ENCODE measurements at regions not wholly inside any gene's neighbourhood (a gene's known extent, or its start where the extent isn't known, plus 50 kb on each side); places are given as distances from the start of the nearest gene placed in this dataset.
"Not testable (repeated sequence)": the region's sequence is repeated elsewhere in the genome, so short reads cannot be mapped to it uniquely, and the experiment has no call there.

DNA sequence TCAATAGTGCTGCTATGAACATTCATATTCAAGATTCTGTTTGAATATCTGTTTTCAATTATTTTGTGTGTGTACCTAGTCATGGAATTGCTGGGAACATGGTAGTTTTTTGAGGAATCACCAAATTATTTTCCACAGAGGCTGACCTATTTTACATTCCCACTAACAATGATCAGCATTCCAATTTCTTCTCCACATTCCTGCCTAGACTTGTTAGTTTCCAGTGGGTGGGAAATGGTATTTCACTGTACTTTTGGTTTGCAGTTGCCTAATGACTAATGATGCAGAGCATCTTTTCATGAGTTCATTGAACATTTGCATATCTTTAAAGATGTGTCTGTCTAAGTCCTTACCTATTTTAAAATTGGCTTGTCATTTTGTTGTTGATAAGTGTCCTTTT is 1182.6 kb upstream of the B3GALT2 start:
- DNase-seq = peak; percentile 81

DNA sequence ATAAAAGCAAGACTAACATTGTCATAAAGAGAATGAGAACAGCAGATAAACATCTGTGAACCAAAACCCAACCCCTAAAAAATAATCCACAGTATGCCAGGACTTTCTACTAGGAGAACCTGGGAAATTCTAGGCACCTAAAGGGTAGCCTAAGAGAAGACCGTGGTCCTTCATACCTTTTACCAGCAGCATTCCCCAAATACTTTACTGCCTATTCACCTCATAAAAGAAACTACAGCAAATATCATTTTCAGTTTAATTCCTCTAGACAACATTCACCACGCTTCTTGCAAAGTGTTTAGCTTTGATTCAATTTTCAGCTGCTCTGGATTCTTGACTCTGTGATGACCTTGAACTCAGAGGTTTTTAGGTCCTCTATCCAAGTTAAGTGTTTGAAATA is 1180.7 kb upstream of the B3GALT2 start:
- DNase-seq = no peak

DNA sequence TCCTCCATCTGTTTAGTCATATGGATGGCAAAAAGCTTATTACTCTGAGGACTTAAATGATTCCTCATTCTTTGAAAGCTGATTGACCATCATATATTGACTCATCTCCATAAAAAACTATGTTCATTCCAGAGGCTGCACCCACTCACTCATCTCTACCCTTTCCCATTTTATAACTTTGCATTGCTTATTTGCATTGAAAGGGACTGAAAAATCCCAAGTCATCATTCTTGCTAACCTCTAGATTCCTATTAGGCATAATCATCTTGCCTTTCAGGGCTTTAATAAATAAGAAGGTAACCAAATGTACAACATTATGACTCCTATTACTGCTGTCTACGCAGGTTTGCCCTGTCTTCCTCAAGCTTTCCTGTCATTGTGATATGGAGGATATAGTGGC is 1180.3 kb upstream of the B3GALT2 start:
- DNase-seq = peak; percentile 46

DNA sequence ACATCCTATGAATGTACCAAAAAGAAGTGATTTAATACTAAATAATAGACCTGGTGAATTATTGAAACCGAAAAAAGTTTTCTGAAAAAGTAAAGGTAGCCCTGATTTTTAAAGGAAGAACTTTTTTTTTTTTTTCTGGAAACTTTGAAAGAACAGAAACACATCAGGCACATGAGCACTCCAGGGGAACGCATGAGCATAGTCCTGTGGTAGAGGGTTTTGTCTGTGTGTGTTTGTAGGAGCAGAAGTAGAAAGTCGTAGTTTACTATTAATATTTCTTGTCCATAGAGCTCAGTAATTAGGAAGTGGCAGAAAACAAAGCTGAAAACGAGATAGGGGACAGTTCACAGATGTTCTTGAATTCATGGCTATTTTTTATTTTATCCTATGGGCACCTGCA is 1175.9 kb upstream of the B3GALT2 start:
- no peak for DNase-seq

DNA sequence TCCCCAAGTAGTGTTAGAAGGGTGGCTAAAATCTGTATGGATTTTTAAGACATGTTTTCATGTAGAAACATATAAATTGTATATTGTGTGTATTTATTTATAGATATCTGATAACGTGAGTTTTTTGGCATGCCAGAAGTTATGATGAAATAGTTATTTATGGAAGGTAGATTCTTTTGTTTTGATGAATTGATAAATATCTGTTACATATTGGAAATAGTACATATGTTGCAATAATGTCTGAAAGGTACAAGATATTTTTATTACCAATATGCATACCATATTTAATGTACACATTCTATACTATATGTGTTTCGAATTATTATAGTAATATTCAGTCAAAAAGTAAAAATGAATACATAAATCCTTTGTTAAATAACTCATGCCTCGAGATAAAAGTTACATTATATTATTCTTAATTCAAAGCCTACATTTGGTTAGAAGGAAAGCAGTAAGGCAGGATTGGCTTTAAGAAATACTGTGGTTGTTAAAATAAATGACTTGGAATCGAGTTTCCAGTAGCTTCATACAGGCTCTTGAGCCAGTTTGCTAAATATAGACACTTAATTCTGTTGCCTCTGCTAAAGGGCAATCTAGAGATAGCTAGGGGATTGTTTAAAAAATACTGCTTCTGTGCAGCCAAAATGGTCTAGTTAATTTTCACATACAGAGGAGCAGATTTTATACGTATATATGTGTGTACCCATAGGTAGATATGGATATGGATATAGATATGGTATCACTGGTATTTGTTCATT is 1175.1 kb upstream of the B3GALT2 start:
- DNase-seq = no peak

DNA sequence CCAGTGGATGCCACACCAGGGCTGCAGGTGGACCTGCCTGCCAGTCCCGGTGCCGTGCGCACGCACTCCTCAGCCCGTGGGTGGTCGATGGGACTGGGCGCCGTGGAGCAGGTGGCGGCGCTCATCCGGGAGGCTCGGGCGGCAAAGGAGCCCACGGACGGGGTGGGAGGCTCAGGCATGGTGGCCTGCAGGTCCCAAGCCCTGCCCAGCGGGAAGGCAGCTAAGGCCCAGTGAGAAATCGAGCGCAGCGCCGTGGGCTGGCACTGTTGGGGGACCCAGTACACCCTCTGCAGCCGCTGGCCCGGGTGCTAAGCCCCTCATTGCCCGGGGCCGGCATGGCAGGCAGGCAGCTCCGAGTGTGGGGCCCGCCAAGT is 1171.8 kb upstream of the B3GALT2 start:
- no peak for DNase-seq

DNA sequence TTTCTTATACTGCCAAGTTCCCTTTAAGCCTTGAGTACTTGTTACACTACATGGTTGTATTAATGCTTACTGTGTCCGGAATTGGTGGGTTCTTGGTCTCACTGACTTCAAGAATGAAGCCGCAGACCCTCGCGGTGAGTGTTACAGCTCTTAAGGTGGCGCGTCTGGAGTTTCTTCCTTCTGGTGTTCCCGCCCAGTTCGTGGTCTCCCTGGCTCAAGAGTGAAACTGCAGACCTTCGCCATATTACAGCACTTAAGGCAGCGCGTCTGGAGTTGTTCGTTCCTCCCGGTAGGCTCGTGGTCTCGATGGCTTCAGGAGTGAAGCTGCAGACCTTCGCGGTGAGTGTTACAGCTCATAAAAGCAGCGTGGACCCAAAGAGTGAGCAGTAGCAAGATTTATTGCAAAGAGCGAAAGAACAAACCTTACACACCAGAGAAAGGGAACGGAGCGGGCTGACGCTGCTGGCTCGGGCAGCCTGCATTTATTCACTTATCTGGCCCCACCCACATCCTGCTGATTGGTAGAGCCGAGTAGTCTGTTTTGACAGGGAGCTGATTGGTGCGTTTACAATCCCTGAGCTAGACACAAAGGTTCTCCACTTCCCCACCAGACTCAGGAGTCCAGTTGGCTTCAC is 1171.3 kb upstream of the B3GALT2 start:
- DNase-seq = not testable (repeated sequence)

DNA sequence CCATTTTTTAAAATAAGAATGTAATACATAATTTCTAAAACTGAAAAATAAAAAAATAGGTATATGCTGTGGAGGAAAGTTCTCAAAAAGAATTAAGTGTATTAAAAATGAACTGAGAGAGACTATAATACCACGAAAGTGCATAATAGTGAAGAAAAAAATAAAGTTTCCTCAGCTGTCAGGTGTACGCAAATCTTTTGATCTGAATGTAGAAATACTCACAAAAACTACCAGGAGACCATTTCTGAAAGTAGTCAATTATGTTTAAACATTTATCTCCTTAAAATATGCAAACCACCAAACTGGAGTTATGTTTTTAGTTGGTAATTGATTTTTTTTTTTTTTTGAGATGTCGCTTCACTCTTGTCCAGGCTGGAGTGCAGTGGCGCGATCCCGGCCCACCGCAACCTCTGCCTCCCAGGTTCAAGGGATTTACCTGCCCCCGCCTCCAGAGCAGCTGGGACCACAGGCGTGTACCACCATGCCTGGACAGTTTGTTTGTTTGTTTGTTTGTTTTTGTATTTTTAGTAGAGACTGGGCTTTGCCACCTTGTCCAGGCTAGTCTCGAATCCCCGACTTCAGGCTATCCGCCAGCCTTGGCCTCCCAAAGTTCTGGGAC is 1169.2 kb upstream of the B3GALT2 start:
- DNase-seq = no peak

DNA sequence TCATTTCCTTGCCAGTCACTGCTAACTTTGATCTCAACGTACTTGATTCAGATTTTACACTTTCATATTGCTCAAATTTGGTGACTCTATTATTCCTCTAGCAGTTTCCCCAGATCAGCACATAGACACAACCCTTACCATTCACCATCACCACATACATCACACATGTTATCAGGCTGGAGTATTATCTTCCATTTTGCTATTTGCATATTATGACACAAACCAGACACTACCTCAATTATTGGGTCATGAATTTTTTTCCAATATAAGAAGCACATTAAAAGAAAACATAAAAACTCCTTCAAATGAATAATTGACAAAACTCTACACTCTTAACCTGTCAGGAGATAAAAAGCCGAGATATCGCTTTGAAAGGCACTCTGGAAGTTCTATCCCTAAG is 1166.7 kb upstream of the B3GALT2 start:
- no peak for DNase-seq

DNA sequence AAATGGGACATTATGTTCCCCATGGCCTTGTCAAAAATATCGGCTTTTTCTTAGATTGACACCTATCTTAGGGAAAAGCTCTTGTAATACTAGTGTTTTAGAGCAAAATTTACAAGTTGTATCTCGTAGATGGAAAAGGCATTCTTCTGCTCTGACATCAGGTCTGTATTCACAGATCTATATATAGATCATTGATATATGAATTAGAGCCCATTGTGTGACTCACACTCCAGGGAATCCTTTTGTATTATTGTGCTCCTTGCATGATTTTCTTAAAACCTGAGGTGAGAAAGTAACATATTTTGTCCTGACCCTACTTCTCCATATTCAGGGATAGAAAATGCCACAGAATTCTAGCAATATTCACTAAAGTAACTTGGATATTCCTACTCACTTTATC is 1160.8 kb upstream of the B3GALT2 start:
- peak; percentile 39 for DNase-seq

DNA sequence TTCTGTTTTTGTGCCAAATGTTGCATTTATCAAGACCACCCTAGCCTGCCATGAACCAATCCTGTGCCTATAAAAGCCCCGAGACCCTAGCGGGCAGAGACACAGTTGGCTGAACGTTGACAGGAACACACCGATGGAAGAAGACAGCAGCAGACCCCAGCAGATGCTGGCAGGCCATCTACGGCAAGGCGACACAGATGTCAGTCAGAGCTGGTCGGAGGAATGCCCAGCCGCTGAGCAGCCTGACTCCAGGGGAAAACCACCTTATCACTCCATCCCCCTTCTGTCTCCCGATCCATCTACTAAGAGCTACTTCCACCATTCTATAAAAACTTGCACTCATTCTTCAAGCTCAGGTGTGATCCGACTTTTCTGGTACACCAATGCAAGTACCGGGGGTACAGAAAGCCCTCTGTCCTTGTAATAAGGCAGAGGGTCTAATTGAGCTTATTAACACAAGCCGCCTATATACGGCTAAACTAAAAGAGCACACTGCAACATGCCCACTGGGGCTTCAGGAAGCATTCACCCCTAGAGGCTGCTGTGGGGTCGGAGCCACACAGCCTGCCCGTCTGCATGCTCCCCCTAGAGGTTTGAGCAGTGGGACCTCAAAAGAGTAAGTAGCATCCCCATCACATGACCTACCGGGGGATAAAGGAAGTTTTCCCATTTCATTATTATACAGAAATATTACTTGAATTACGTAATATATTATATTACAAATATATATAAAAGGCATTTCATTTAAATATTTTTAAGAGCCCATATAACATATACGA is 1156.3 kb upstream of the B3GALT2 start:
- DNase-seq = no peak

DNA sequence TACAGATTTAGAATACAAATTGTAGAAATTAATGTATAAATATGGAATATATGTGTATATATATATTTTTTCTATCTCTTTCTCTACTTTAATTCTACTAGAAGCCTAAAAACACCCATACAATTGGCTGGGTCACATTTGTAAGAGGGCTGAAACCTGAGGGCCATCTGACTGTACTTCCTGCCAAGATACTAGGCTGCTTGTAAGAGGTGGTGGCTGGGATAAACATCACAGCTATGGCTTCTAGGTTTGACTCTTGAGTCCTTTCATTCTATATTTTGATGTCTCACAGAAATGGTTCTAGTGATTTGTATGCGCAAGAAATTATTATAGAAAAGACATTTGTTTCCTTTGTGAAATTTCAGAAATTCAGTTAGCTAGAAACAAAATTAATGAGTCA is 1155.2 kb upstream of the B3GALT2 start:
- DNase-seq = no peak

DNA sequence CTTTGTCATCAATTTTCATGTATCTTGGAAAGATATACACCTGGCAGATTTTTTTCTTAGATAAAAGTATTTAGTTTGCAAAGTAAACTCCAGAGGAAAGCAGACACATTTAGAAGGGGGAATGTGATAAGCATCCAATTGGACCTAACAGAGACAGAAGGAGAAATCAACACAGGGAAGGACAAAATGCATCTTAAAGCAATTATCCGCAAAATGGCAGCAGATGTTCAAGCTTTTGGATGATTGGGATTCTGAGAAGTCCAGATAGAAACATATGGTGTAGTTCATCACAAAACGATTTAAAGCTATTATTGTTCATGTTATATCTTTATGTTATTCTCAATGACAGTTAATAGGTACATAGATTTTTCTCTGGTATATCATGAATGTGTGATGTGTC is 1153.1 kb upstream of the B3GALT2 start:
- no peak for DNase-seq

DNA sequence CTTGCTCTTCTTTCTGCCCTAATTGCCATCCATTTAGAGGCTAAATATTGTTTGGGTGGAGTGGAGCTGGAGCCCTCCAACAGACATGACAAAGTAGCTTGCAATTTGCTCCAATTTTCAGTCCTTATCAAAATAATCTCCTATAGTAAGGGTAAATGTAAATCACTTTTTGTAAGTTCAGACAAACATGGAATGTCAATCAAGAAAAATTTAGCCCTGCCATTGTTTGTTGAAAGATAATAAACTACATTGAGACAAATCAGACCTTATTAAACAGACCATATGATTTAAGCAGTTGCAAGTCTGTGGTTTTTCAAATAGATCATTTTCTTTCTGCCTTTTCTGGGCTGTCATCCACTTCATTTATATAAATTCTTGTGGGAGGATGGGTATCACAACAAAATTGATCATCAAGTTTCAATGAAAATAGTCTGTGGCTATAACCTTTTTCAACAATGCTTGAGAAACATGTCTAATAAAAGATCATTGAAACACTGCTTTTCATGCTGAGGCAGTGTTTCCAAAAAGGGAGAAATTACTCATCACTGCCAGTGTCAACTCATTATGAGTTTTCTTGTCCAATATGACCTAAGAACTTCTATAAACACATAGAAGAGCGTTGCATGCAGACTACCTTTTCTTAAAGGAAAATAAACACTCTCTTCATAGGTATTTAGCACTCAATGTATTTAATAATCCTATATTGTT is 1152.0 kb upstream of the B3GALT2 start:
- peak; percentile 6 for DNase-seq

DNA sequence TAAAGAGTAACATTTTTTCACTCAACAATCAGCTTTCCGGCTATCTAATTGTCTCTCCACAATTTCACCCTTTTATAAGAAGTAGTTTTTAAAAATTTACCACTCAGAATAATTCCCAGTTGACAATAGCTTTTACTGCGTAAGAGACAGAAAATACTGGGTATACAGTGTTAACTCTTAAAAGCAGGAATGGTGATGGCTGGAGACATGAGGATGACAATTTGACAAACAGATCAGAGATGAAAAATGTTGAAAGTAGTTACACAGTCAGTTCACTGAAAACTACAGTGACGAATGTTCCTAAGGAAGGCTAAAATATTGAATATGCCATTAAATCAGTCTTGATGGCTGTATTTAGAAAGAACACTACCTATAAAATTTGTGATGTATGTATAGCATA is 1146.8 kb upstream of the B3GALT2 start:
- DNase-seq = no peak

DNA sequence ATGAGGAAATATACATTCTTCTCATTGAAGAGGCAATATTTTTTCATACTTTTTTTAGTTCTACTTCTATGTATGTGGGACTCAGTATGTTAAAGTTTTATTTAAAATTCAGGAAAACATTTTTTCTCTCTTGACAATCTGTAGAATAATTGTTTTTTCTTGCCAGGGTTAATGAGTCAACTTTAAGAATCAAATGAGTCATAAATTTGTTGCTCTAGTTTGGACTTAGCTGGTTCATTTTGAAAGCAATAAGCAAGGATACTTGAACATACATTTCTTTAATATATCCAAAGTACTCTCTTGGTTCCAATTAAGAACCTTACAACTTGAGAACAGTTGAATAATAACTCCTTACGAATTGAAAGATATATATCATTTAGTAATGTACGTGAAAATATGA is 1145.3 kb upstream of the B3GALT2 start:
- peak; percentile 4 for DNase-seq

DNA sequence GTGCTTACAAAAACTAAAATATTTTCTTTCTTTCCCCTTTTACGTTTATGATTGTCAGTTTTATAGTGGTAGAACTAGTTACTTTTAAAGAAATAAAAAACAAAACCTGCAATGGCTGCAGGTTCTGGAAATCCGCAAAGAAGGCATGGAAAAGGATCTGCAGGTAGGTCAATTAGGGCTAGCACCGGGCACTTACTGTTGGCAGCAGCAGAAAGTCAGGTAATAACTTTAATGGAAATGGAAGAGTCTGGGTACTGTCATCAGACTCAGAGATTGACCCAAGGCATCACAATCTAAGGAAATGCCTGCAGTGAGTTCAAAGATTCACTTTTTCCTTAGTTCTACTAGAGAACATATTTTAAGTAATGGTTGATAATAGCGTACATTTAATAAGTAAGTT is 1136.3 kb upstream of the B3GALT2 start:
- DNase-seq = no peak

DNA sequence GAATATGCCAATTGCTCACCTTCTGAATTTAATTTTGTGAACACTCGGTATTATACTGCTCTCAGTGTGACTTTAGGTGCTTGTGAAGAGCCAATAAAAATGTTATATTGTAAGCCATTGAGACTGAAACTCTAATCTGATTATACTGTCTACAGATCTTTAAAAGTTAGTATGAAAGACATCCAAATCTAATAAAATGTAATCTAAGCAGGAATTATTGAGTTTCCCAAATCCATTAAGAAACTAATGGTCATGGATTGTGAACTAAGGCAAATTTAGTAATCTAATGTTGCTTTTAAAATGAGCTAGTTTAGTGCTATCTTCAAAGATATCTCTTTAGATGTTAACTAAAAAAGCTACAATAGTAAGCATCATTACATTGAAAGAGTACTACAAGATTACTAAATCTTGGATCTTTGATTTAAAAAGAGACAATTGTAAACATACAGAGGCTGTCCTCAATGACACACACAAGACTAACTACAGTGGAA is 1132.4 kb upstream of the B3GALT2 start:
- DNase-seq = no peak

DNA sequence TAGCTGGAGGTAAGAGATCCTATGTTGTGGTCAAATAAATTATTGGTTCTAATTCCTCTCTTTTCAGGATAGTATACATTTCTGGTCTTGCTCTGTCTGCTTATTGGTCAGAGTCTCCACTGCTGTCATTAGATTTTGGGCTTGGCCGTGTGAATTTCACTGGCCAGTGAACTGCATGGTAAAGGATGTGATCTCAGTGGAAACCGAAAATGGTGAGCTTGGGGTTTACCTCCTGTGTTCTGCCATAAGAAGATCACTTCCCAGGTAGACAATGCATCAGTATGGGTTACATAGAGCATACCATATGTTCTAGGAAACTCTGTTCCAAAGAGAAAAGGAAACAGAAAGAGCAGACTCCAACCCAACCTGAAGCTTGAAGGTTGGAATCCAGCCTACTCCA is 1123.3 kb upstream of the B3GALT2 start:
- DNase-seq = no peak

DNA sequence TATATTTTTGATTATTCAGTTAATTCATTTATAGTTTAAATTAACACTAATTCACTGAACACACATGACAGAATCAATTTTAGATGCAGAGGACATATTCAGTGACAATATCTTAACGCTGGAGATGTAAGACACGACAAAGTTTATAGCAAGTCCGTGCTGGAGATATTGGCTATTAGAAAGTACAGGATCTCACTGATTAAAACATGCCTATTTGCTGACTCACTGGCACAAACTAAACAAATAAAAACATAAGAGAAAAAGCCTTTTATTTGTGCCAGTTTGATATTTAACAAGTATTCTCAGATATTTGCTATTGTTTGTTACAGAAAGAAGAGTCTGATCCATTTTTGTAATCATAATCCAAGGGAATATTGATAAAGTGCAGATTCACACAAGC is 1122.9 kb upstream of the B3GALT2 start:
- no peak for DNase-seq

DNA sequence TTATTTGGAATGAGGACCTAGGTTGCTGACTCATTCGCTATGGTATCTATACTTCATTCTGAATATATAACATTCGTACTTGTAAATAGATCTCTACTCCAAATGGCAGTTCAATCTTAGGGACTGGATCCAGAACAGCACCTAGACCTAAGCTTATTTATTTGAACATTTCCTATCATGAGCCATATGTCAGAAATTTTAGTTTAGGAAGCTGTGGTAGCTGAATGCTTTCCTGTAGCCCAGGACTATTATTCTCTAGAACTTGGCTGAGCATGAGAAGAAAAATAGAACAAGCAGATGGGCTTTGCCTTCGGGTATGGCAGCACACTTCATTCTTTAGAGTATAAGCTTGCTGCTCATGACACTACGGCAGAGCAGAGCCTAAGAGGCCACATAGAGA is 1114.4 kb upstream of the B3GALT2 start:
- DNase-seq = no peak

DNA sequence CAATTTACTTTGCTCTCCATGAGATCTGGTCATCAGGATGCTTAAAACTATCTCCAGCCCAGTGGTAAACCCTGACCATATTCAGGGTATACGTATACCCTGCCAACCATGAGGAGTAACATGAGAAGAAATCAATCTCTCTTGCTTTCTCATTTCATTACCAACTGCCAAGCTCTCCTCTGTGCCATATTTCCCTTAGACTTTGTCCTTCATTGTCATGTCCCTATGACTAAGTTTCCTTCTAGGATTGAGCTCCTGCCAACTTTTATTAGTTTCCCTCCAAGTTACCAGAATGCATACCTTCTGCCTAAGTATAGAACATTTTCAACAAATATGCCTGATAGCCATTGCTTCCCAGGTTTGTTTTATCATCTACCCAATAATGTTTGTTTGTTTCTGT is 1113.9 kb upstream of the B3GALT2 start:
- DNase-seq = no peak
